ENCODE measurements at regions not wholly inside any gene's neighbourhood (a gene's known extent, or its start where the extent isn't known, plus 50 kb on each side); places are given as distances from the start of the nearest gene placed in this dataset.

- no peak for TF ChIP-seq SREBF1 (IDR thresholded peaks at IDR 0.05; ENCODE audit: low read length)
- TF ChIP-seq, protein P1, sequence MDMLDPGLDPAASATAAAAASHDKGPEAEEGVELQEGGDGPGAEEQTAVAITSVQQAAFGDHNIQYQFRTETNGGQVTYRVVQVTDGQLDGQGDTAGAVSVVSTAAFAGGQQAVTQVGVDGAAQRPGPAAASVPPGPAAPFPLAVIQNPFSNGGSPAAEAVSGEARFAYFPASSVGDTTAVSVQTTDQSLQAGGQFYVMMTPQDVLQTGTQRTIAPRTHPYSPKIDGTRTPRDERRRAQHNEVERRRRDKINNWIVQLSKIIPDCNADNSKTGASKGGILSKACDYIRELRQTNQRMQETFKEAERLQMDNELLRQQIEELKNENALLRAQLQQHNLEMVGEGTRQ (IDR thresholded peaks at IDR 0.05; ENCODE audit: borderline replicate concordance, low read depth, low read length): no peak
- no peak for TF ChIP-seq CTCF (IDR thresholded peaks at IDR 0.05 in 2 of 3, conservative IDR thresholded peaks at IDR 0.05 in 1 of 3; ENCODE audit: control insufficient read depth in 2 of 3, extremely low read depth in 1 of 3, insufficient read depth in 1 of 3, low read depth in 3 of 3, low read length in 3 of 3)
- TF ChIP-seq YY1 (IDR thresholded peaks at IDR 0.05; ENCODE audit: low read depth, low read length): no peak
- no peak for TF ChIP-seq ZBED1 (IDR thresholded peaks at IDR 0.05; ENCODE audit: borderline replicate concordance)
- no peak for TF ChIP-seq EP300 (IDR thresholded peaks at IDR 0.05; ENCODE audit: borderline replicate concordance in 1 of 2, control insufficient read depth in 1 of 2, low read depth in 2 of 2, low read length in 2 of 2)
- TF ChIP-seq EZH2 (IDR thresholded peaks at IDR 0.05; ENCODE audit: borderline replicate concordance, control insufficient read depth, low read depth, low read length): no peak
- no peak for TF ChIP-seq ZNF384 (IDR thresholded peaks at IDR 0.05; ENCODE audit: borderline replicate concordance, low read depth, low read length)
- TF ChIP-seq ZNF24 (IDR thresholded peaks at IDR 0.05): no peak
- TF ChIP-seq ZZZ3 (IDR thresholded peaks at IDR 0.05; ENCODE audit: control insufficient read depth, insufficient read length, low read depth): no peak
- TF ChIP-seq POLR2AphosphoS5 (IDR thresholded peaks at IDR 0.05; ENCODE audit: low read length): no peak
- no peak for TF ChIP-seq SP1 (IDR thresholded peaks at IDR 0.05; ENCODE audit: low read depth, low read length)
- no peak for TF ChIP-seq PBX3 (IDR thresholded peaks at IDR 0.05; ENCODE audit: insufficient replicate concordance, low read depth, low read length)
Measured at GRCh38 chr5:84791138-84791537, 406.5 kb upstream of the EDIL3 start.
